DND-41 (cell line): ENCODE measurements at regions not wholly inside any gene's neighbourhood (a gene's known extent, or its start where the extent isn't known, plus 50 kb on each side); places are given as distances from the start of the nearest gene placed in this dataset.

ENCODE experiments used
- CTCF ChIP-seq: IDR thresholded peaks from 2 replicates; pipeline ENCODE4 v1.5.1; 2012; ENCODE audit warnings: borderline replicate concordance, low read length, moderate library complexity, mild to moderate bottlenecking; ENCODE audit not compliant: poor library complexity, severe bottlenecking; ENCODE audit errors: extremely low read depth
- EZH2 ChIP-seq: IDR thresholded peaks from 3 replicates; pipeline ENCODE4 v1.6.1; 2012; ENCODE audit warnings: borderline replicate concordance, low read depth, mild to moderate bottlenecking, moderate library complexity, low read length, inconsistent platforms; ENCODE audit not compliant: severe bottlenecking

GRCh38 chr6:3573670-3574069 lies 116.8 kb upstream of the SLC22A23 start:
- TF ChIP-seq EZH2: no peak
- no peak for TF ChIP-seq CTCF
